Stromal cell of bone marrow (primary cell): ENCODE measurements at regions not wholly inside any gene's neighbourhood (a gene's known extent, or its start where the extent isn't known, plus 50 kb on each side); places are given as distances from the start of the nearest gene placed in this dataset.
"Not testable (repeated sequence)": the region's sequence is repeated elsewhere in the genome, so short reads cannot be mapped to it uniquely, and the experiment has no call there.

Experiments
- DNase-seq: peaks from one replicate; pipeline ENCODE4 v3.0.0-alpha.2; 2012; ENCODE audit warnings: low read depth

GRCh38 chr12:13440844-13441243 is 244.3 kb downstream of the EMP1 start:
- no peak for DNase-seq

DNA sequence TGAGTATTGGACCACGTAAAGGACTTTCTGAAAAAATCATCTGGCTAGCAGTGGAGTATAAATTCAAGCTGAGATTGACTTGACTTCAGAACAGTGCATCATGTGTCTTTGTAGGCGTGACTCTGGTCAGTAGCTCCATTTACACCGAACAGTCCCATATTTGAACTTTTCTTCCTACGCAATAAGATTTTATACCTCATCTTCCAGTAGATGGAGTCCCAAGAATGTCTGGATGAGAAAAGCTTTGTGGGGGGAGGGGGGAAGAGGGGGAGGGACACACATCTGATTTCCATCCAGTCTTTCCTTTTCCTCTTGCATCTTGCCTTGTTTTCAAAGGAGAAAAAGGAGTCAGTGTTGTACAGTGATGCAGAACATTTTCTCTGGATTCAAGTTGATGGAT is 241.0 kb downstream of the EMP1 start:
- DNase-seq = no peak

DNA sequence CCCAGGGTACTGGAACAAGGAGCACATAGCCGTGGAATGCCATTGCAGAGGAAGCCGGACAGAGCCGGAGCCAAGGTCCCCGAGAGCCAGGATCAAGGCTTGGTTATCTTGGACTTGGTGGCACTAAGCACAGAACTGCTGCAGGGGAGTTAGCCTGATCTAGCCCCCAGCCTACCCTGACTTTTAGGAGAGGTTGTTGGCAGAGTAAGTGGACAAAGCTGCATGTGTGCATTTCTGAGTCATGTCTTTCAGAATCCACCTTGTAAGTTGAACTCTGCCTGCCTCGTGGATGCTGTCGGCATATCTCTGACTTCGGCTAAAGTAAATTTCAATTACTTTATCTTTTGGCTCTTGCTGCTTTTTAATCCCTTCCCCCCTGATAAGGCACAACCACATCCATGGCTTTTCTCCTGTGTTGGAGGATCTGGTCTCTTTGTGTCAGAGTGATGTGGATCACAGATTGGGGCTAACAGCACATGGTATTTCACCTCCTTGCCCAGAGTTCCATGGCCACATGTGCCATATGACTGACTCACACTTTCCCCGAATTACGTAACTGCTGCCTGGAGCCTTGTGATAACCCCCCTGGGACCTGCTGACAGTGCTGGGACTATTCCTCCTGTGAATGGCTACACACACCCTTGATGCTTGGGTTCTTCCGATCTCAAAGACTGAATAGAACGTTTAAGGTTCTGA is 240.3 kb downstream of the EMP1 start:
- DNase-seq = peak; percentile 19

GRCh38 chr12:13436182-13436581 is 239.7 kb downstream of the EMP1 start:
- no peak for DNase-seq

DNA sequence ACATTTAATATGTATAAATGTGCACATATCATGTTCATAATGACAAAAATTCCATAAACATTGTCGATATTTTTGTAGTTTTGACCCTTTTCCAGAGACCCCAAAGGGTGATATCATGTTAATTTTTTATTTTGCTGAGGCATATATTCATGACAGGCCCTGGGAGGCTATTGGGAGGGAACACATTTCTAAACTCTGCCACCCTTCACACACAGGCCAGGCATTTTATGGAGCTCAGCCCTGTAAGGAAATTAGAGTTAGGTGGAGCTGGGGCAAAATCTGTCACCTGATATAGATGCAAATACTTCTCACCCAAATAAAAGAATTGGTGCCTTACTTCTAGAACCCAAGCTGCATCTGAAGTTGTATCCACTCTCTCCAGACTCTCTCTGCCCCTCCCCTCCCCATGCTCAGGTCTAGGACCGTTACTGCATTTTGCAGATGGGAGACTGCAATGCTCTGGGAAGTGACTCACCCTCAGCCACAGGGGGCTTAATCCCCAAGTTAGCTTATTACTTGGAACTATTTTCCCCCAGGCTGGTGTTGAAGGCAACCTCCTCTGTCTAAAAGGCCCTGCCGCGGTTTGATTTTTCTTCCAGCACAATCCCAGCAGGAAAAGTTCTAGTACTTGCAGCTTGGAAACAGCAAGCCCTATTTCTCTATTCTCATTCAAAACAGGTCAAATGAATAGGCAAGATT is 238.9 kb downstream of the EMP1 start:
- DNase-seq = no peak

DNA sequence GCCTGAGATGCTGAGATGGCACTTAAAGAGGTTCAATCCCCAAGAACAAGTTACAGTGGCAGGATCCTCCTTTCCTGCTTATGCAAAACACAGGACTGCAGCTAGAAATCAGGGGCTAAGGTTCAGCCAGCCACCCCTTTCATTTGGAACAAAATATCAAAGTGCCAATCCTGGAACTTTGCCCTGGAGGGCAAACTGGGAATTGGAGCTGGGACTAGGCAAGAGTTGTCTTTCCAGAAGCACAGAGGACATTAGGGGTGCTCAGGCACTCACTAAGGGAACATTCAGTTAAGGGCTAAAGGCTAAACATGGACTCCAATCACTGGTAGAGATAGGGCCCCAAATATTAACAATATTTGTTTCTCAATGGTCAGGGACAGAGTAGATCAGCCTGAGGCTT is 237.2 kb downstream of the EMP1 start:
- DNase-seq = no peak

- DNase-seq = no peak
These were observed 234.5 kb downstream of the EMP1 start for GRCh38 chr12:13431041-13431440.

- peak; percentile 9 for DNase-seq
These were observed 232.2 kb downstream of the EMP1 start for GRCh38 chr12:13428538-13429265.

DNA sequence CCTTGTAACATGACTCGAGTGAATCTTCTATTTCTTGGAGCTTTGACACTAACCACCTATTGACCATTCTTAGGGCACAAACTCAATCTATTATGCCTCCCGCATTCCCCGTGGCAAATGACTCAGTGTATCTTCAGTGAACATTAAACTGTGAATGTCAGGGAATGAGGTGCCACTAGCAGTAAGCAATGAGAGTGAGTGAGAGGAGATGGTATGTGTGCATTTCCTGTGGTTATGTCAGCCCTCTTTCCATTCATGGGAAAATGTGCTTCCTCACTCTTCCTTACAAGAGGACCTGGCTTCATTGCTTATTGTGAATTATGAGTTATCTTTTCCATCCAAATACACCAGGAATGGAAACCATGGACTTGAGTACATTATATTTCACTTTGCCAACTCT is 229.2 kb downstream of the EMP1 start:
- DNase-seq = peak; percentile 66

GRCh38 chr12:13422291-13422690 is 225.8 kb downstream of the EMP1 start:
- DNase-seq = no peak

- DNase-seq = no peak
These were observed 221.0 kb downstream of the EMP1 start for GRCh38 chr12:13417516-13417915.

GRCh38 chr12:13411287-13411686 is 214.8 kb downstream of the EMP1 start:
- no peak for DNase-seq

- DNase-seq = no peak
These were observed 209.6 kb downstream of the EMP1 start for GRCh38 chr12:13405961-13406703.

DNA sequence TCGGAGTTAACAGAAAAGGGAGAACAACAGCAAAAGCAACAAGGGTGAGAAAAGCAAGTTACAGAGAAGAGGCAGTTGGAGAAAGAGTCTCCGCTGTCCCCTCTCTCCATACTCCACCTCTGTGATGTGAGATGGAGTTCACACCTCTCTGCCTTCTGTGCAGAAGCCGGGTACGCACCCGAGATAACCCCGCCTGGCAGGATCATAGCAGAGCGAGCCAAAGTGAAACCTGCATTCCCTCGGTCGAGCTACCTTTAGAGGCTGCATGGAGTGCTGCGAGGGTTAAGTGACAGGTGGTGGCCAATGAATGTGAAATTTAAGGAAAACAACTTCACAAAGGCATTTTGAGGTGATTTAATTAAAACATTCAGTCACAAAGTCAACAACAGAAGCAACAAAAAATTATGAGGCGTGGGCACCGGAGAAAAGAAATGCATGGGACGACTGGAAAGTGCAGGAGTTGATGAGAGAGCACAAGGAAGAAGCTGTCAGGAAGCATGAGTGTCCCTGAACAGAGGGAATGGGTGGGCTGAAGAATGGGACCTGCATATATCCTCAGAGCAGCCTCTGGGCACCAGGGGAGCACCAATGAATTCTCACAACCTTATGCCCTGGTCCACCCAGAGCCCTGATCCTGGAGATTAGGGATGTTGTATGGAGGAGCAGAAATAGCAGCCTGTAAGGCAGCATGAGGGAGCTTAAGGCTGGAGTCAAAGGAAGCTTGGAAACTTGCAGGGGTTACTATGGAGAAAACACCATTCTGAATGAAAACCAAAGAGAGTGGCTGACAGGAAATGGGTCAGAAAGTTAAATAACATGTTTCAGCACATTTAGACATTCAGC is 208.3 kb downstream of the EMP1 start:
- no peak for DNase-seq

GRCh38 chr12:13404111-13404628 is 207.6 kb downstream of the EMP1 start:
- DNase-seq = no peak

GRCh38 chr12:13391375-13391774 is 194.8 kb downstream of the EMP1 start:
- not testable (repeated sequence) for DNase-seq

DNA sequence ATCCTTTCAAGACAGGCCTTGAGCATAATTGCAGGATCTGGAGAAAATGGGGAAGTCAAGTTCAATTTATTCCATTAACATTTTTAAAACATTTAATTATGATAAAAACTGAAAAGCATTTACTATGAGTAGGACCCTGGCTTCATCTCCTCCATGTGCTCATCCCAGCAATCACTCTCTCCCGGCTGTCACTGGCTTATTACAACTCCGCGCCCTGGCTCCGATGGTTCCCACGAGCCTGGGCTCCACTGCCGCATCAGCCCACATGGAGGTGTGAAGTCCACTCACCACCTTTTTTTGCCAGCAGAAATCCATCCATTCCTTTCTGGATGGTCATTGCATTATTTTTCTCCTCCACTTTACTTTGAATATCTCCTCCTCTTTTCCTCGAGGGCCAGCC is 194.4 kb downstream of the EMP1 start:
- no peak for DNase-seq

DNA sequence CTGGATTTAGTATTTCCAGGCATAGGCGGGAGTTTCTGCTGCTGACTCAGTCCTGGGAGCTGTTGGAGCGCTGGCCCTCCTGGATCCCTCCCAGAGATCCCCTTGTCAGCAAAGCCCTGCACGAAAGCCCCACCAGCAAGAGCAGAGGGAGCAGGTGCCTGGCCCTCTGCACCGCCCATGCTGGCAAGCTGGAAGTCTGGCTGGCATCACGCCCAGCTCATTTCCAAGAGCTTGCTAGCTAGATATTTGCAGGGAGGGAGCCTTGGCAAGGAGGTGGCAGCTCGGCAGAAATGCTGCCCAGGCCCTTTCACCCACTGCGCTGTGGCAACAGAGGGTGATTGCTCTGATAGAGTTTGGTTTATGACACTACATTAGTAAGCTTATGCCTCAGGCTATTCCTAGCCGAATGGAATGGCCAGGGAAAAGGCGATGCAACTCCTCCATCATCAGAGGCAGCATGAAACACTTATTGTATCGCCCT is 193.9 kb downstream of the EMP1 start:
- peak; percentile 72 for DNase-seq

GRCh38 chr12:13387101-13387500 is 190.6 kb downstream of the EMP1 start:
- DNase-seq = no peak

GRCh38 chr12:13386323-13387039 is 190.0 kb downstream of the EMP1 start:
- no peak for DNase-seq
